Retina (tissue), 1 donor: ENCODE measurements at regions not wholly inside any gene's neighbourhood (a gene's known extent, or its start where the extent isn't known, plus 50 kb on each side); places are given as distances from the start of the nearest gene placed in this dataset.

Source experiments
- DNase-seq: peaks from one replicate; pipeline ENCODE4 v3.0.0-alpha.2; 2016

DNA sequence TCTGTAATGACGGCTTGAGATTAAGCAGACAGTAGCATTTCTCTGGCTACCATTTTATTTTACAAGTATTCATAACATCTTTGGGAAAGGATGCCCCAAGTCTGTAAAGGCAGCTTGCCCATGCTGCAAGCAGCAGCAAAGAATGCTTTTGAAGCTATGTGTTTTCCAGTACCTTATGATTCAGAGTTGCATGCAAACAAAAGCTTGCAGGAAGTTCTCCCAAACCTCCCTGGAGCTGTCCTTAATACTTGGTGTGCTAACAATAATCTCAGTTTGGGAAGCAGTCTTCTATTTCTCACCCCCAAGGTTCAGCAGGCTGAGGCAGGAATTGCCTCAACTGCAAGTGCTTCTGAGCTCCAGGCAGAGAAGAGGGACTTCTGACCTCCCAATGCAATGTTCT lies 60.8 kb downstream of the CCNA1 start:
- DNase-seq: no peak

DNA sequence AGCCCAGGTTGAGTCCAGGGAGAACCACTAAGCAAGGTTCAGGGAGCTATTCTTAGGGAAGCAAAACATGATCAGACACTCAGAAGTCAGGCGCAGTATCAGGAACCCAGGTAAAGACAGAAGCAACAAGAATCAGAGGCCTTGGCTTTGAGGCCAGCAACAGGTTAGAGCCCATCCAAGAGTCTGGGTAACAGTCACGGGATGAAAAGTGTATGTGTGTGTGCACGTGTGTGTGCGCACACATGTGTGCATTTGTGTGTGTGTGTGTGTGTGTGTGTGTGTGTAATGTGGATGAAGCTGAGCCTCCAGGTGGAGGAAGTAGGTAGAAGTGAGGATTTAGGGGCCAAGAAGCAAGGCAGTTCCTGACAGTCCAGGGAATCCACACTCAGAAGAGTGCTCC lies 63.1 kb downstream of the CCNA1 start:
- DNase-seq: no peak

DNA sequence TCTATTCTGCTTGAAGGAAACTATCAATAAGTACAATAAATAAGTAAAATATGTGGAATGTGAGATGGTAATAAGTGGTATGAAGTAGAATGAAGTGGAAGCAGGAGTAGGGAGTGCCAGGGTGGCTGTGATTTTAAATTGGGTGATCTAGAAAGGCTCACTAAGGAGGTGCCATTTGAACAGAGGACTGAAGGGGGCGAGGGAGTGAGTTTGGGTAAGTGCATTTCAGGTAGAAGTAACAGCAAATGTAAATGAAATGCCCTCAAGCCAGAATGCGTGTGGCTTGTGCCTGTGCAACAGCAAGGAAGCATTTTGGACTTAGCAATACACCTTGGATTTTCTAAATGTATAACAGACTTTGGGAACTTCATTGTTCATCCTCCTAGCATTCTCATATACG lies 77.1 kb downstream of the CCNA1 start:
- no peak for DNase-seq

DNA sequence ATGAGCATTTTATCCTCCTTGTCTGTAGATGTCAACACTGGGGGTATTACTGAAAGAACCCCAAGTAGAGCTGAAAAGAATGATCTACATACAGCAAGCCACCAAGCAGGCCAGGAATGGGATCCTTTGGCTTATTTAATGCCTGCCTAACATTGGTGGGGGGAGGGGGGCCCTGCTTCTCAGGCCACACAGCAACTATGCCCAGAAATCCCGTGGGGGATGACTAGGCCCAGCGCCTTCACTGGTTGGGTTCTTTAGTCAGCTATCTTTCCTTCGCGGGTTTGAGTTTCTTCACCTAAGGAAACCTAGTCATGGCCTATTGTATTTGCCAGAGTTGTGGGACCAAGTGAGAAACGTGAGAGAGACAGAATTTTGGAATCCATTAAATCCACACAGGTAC lies 80.5 kb downstream of the CCNA1 start:
- no peak for DNase-seq

DNA sequence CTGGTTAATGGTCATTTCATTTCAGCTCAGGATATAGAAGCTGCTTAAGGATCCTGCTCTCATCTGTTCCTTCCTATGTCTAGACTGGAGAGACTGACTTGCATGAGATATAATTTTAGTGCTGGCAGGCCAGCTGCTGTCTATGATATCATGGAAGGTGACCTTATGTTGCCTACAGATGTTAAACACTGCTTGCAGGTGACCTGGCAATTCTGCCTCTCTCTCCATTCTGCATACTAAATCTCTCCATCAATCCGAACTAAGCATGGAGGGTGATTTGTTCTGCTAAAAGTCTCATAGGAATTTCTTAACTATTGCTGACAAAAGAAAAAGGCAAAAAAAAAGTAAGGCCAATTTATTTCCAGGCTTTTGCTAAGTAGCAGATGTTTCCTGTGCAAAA lies 81.0 kb downstream of the CCNA1 start:
- DNase-seq: no peak

DNA sequence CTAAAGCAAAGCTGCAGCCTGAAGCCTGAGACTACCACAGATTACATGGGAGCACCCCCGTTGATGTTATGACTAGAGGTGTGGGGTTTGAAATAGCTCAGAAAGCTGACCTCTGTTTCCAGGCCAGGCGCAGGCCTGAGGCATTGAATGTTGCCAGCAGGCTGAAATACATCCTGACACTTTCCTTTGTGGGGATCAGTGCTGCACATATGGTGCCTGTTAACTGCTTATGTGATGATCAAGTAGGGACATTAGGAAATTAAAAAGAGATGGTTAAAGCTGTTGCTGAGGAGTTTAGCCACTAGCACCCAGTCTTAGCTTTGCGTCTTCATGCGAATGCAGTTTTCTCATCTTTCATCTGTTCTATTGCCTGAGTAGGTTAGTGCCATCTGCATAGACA lies 83.2 kb downstream of the CCNA1 start:
- no peak for DNase-seq

DNA sequence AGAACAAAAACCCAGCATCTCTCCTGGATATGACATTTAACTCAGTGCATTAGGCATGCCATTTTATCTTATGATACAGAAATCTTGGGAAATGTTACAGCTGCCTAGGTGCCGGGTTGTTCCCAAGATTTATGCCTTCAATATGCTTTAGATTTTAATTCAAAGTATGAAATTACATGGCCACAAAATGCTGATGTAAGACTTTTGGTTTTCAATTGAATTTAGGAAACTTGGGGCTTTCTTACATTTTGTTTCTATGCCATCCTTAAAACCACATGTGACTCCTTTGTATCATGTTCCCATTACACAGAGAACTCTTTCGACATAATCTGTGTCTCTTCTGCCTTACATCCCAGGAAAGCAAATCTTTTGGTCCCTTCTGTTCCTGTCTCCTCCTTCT lies 83.9 kb downstream of the CCNA1 start:
- DNase-seq: no peak

DNA sequence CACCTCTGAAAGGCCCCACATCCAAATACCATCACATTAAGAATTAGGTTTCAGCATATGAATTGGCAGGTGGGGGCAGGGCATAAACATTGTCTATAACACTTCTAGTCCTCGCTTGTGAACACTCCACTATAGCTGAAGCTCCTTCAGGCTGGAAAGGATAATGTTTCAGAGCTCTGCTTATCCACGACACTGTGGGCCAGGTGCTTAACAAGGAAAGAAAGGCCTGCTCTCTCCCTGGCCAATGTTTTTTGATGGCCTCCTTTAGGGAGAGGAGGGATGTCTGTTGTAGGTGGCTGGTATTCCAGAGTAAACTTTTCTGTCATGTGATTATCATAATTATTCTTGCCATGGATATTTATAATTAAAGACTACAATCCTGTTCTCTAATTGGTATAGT lies 86.4 kb downstream of the CCNA1 start:
- no peak for DNase-seq

DNA sequence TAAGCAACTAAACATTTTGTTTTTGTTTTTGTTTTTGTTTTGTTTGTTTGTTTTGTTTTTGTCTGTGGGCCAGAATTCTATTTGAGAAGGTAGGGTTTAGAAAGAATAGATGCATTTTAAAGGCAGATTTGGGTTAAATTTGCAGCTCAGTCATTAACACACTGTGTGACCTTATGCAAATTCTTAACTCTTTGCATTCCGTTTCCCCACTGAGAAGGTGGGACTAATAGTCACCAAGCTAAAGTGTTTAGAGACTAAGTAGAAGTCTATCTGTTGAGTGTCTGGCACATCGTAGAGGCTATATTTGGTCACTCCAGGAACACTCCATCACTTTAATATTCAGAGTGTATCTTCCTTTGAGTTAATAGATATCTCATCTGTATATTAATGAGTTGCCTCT lies 87.1 kb downstream of the CCNA1 start:
- DNase-seq: no peak

DNA sequence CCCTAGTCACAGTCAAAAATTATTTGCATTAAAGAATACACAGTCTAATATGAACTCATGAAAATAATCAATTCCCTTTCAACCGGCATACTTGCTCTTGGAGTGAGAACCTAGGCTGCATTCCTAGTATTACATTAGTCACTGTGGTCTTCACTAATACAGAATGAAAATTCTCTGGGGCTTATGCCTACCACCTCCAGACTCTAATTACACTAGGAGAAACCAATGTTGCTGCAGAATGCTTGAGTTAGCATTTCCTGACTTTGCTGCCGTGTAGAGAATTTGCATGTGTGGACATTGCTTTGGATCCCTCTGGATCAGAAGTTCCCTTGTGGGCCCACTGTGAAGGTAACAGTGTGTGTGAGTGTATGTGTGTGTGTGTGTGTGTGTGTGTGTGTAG lies 87.8 kb downstream of the CCNA1 start:
- no peak for DNase-seq

DNA sequence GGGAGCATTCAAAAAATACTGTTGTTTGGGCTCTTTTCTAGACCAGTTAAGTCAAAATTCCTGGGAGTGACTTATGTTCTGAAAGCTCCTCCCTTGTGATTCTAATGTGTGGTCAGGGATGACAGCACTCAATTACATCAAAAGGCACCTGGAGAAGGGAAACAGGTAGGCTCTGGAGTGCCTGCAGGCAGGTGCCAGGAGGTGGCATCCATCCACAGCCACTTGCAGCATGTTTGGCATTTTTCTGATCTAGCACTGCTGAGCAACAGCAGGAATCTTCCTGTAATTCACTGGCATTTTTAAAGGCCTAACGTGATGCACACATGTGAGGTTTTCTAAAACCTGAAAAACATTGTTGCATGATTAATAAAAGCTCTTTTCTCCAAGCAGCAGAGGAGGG lies 94.6 kb downstream of the CCNA1 start:
- no peak for DNase-seq

DNA sequence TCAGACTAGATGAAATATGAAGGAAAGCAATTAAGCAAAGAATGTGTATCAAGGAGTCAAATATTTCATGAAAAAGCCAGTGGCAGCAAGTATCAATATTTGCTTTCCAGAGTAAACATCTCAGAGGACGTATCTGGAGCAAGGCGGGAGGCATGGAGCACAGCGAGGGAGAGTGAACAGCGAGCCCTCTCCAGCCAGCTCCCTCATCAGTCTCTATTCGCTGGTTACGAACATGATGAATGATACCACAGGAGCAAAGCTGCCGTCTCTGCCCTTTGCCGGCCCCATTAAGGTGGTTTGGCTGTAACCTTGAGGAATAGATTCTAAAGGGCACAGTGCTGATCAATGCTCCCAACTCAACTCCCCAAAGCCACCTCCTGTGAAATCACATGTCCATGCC lies 95.8 kb downstream of the CCNA1 start:
- no peak for DNase-seq

DNA sequence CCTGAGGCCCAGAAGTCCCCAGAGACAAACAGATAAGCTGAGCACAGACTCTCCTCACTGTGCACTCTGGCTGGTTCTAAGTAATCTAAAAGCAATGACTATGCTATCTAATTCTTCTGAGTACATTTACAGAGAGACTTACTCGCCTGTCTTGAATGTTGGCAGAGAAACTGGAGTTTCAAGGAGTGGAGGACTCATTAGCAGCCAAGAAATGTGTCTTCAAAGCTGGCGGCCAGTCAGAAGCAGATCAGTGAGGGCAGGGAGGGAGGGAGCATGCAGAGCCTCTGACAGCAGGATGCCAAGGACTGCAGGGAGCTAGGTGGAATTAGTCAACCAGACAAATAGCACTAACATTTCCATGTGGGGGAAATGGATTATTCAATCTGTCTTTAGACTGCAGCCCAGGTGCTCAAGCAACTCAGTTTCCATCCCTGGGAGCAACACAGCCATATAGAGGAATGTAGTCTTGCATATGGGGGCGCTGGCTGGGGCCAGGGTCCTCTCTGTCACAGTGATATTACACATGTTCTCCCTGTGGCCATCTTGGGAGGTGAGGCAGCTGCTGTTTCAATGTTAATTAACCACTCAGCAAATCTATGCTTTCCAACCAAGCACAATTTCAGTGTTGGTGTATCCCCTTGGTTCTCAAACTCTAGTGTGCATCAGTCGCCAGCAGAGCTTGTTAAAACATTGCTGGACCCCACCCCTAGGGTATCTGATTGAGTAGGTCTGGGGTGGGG lies 97.9 kb downstream of the CCNA1 start:
- DNase-seq: no peak

DNA sequence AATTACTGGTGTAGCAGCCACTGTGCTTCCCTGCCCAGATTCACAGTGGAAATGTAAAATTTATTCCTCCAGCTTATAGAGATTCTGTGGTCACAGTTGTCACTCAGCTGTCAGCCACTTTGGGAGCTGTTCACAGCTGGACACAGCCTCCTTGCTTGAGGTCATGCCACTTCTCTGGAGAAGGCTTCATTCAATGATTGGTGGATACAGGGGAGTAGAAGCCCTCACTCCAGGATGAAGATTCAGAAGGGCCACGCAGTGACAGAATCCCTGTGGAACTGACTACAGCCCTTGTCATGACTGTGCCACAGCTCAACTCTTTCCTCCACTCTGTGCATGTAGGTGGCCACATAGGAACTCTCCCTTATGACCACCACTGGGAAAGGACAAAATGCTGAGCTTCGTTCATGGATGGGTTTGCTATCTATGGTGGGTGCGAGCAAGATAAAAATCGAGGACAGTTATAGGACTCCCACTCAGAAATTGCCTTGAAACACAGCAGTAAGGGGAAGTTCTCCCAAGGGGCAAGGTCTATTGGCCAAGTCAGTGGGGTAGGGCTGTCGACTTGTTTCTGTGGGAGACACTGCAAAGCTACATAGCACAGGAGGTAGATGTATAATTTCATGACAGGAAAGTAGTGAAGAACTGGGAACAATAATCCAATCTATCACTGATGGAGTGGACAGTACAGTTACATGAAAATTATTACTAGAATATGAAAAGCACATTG lies 98.7 kb downstream of the CCNA1 start:
- DNase-seq: no peak

DNA sequence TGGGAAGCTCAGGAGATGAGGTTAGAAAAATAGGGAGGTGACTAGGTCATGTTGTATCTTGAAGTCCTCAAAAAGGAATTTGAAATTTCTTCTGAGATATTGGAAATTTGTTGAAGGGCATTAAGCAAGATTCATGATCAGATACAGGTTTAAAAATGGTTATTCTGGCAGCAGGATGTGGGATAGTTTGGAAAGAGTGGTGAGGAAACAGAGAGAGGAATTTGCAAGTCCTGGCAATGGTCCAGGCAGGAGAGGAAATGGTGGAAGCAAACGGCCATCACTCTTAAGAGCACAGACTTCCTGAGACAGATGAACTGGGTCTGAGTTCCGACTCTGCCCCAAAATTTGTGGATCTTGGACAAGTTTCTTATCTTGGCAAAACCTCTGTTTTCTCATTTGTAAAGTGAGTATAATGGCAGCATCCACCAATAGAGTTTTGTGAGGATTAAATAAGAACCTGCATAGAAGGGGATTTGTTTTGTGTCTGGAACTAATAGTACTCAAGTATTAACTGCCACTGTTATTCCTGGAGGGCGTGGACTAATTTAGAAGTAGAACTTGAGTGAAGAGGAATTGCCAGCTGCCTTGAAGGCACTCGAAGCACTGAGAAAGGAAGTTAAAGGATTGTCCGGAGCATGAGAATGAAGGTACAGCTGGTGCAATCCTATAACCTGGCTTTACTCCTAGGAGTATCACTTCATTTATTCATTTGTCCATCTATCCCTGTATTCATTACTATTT lies 99.6 kb downstream of the CCNA1 start:
- no peak for DNase-seq

DNA sequence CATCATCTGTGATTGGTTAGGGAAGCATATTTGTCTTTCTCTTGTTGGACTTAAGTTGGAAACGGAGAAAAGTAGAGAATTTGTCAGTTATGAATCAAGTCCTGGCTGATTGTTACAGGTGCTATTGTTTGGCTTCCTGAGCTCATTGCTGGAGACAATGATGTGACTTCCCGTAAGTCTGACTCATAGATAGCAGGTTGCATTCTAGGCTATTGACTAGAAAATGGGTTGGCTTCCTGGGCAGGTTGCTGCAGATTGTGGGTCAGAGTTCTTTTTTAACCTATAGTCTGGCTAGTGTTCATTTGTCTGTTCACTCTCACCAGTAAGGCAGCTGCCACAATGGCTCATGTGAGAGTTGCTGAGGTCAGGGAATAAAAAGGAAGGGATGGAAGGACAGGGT lies 101.5 kb downstream of the CCNA1 start:
- no peak for DNase-seq

DNA sequence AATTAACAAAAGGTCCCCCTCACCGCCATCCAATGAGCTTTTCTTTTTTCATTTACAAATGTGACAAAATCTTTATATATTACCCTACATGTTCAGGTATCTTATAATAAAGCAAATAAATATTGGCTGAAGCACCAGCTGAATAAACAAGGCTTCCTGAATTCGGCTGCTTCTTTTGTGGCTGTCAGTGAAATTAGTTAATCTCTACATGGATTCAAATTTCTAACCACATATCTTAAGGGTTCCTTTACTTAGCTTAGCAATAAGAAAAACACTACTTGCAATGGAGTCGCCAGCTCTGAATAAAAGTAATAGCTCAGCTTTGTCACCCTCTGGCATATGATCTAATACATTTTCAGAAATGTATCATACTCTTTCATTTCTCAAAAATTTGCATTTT lies 104.3 kb downstream of the CCNA1 start:
- DNase-seq: no peak

DNA sequence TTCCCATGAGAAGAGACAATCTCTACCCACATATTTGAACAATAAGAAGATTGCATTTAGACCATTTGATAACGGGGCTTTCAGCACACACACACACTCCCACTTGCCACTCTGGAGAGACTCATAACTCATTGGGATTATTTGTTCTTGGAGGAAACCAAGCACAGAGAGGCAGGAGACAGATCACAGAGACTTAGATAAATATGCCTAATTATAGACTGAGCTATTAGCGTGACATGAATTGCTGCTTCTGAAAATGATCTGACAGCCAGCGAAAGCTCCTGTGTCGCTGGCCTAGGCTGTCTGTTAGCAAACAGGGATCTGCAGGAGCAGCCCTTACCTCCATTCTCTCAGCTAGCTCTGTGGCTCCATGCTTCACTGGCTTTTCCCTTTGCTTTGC lies 111.4 kb downstream of the CCNA1 start:
- DNase-seq: no peak

DNA sequence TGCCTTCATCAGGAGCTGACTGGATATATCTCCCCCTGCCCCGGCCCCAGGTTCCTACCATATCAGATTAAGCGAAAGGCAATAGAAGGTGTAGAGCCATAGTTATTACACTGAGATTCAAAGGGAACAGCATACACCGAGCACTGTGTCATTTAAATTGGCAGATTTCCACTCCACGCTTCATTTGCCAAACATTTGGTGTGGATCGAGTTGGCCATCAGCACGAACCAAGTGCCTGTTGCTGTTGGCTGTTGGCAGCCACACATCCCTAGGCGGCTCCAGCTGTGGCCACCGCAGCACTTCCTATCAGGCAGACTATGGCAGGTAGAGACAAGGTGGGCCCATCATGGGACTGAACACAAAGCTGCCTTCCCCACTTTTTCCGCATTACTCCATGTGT lies 115.8 kb downstream of the CCNA1 start:
- DNase-seq: no peak

DNA sequence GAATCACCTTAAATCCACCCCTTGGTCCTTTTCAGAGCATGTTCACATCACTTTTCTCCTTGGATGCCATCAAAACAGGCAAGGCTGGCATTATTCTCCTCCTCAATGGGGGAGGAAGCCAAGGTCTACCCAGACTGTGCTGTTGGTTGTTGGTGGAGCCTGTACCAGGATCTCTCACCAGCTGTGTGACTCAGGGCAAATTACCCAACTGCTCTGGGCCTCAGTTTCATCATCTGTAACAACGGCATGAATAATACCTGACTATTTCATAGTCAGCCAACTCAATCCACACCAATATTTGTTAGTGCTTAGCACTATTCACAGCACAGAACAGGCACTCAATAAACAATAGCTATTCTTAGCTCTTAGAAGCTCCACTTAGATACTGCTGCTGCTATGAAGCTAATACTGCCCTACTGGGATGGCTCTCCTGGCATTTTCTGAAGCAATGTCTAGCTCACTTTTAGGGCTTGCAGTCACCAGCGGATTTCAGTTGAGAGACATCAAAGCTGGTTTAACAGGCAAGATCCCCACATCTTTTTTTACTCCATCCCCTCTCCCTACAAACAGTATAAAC lies 116.9 kb downstream of the CCNA1 start:
- no peak for DNase-seq

DNA sequence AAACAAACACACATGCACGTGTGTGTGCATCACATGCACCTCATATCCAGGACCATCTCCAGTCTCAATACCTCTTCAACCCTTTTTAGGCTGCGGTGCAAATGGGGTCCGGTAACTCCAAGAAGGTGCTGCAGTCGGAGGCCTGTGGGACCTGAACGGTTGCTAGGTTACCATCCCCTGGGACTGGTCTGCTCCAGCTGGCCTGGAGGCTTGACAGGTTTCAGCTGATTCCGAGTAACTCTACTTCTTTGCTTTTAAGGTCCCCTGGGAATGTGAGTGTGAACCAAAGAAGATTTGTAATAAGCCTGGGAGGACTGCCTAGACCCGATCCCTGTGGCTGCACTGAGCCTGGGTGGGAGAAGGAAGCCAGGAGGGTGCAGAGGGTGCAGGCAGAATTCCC lies 117.5 kb downstream of the CCNA1 start:
- peak; percentile 40 for DNase-seq

DNA sequence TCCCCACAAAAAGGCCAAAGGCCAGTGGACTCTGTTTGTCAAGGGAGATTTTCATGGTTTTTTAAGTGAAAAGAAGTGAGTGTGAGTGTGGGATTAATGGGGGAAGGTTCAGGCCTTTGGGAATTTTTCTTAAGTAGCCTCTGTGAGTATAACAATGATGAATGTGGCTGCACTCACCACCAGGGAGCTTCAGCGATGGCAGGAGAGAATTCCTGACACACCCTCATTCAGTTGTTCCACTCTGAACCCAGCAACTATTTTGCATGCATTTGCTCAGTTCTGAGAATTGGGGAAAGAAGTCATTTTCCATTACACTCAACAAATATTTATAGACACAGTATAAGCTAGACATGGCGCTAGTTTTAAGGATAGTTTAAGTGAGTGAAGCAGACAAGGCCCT lies 117.9 kb downstream of the CCNA1 start:
- DNase-seq: no peak

DNA sequence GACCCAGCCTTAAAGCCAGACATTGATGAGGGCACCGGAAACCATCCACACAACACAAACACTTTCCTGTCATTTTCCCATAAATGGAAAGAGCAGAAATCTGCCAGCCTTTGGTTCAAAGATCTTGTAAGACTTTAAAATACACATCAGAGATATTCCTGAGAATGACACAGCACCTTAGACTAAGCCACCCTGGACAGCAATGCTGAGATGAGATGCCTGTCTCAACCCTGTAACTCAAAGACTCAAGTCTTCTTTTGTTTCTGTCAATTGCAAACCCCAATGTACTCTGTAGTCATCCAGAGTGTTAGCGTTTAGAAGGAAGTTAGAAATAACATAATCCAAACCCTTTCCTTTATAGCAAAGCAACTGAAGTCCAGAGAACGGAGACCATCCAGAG lies 119.2 kb downstream of the CCNA1 start:
- DNase-seq: no peak

DNA sequence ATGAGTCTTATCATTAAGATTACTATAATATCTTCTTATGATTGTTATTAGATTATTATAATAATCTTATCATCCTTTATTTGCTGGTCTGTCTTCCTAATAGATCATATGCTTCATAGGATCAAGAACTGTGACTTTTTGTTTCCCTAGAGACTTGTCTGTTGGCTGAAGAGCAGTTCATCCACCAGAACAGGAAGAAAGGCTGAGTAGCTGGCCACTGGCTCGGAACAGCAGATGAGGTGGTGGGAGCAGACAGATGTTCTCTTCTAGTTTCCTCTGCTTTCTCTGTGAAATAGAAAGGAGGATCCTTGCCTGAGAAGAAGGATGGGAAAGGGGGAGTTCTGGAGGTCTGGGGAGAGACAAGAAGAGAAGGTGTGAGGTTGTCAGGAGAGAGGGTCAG lies 120.0 kb downstream of the CCNA1 start:
- no peak for DNase-seq
